Stomach (tissue), 4 donors: ENCODE measurements at regions not wholly inside any gene's neighbourhood (a gene's known extent, or its start where the extent isn't known, plus 50 kb on each side); places are given as distances from the start of the nearest gene placed in this dataset.

ENCODE experiments used
- CTCF ChIP-seq, 7 experiments: fragments of 450-650 bp in 4 of 7; fragments of 200-600 bp in 3 of 7; sonication (generic) in 3 of 7; IDR thresholded peaks; one replicate each; pipeline ENCODE4 v1.5.1; 2016 to 2019; ENCODE audit warnings: antibody characterized with exemption in 7 of 7, control low read depth in 2 of 7, mild to moderate bottlenecking in 1 of 7
- EP300 ChIP-seq: sonication (generic); formaldehyde crosslinking; IDR thresholded peaks from one replicate; pipeline ENCODE4 v1.6.1; 2017; ENCODE audit warnings: antibody characterized with exemption
- POLR2A ChIP-seq, 4 donors: fragments of 450-650 bp; IDR thresholded peaks; one replicate each; pipeline ENCODE4 v1.6.1; 2016; ENCODE audit warnings: antibody characterized with exemption in 4 of 4, control low read depth in 2 of 4, mild to moderate bottlenecking in 1 of 4, moderate library complexity in 1 of 4
- POLR2AphosphoS5 ChIP-seq, 3 donors: sonication (generic); formaldehyde crosslinking; IDR thresholded peaks; one replicate each; pipeline ENCODE4 v1.6.1; 2016; ENCODE audit warnings: antibody characterized with exemption in 3 of 3

DNA sequence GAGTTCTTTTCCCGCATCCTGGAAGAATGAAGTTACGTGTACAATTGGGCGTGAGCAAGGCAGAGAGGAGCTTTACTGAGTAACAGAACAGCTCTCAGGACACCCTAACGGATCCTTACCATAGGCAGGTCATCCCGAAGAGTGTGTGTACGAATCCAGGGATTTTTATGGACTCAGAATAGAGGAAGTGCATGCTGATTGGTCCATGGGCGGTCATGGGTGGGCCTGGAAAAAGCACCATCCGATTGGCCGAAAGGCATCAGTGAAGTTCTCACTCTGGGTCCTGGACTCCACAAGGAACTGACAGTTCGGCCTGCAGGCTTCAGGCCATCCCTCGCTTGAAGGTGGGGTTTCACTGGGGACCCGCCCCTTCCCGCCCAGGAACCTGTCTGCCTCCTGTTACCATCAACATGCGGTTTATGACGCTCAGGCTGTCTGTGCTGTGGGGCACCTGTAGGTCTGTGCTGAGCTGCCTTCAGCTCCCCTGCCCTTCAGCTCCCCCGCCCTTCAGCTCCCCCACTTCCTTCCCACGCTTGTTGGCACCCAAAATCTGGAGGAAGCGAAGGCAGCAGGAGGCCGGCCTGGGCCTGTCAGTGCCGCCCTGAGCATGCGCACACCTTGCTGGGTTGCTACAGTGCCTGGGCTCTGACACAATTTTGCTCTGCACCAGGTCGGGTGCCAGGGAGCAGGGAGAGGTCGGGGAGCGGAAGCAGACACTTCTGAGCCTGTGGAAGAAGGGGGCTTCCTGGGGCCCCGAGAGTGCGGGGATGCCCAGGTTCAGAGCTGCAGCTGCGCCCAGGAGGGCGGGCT is 57.9 kb upstream of the MANEA start:
- TF ChIP-seq POLR2A (IDR thresholded peaks at IDR 0.05), result no peak
- TF ChIP-seq CTCF (IDR thresholded peaks at IDR 0.05), result no peak
- no peak for TF ChIP-seq POLR2AphosphoS5 (IDR thresholded peaks at IDR 0.05)
- TF ChIP-seq EP300, result no peak
